ENCODE measurements at regions not wholly inside any gene's neighbourhood (a gene's known extent, or its start where the extent isn't known, plus 50 kb on each side); places are given as distances from the start of the nearest gene placed in this dataset.

GRCh38 chr1:59178339-59179187, 118.3 kb upstream of the FGGY start:
- TF ChIP-seq CTCF (IDR thresholded peaks at IDR 0.05) (no peak), POLR2A (IDR thresholded peaks at IDR 0.05) (no peak)

Measured in lower leg skin (tissue), 3 donors.